Astrocyte of the cerebellum (primary cell): ENCODE measurements at regions not wholly inside any gene's neighbourhood (a gene's known extent, or its start where the extent isn't known, plus 50 kb on each side); places are given as distances from the start of the nearest gene placed in this dataset.

Experiments
- DNase-seq: peaks from one replicate; pipeline ENCODE4 v3.0.0-alpha.2; 2011; ENCODE audit warnings: low read depth
- H3K4me3 ChIP-seq: 2 replicates; pipeline ENCODE4 v1.5.1; 2011; ENCODE audit warnings: mild to moderate bottlenecking, low read depth, low read length, moderate library complexity
- CTCF ChIP-seq: IDR thresholded peaks from 2 replicates; pipeline ENCODE4 v1.5.1; 2012; ENCODE audit warnings: low read length, low read depth, moderate library complexity, mild to moderate bottlenecking; ENCODE audit errors: missing control alignments
- in situ Hi-C: cut with HindIII; loops from 2 replicates; pipeline ENCODE4 v1.10.0; 2017; ENCODE audit warnings: low sequenced_read_pairs

- no peak for DNase-seq
- TF ChIP-seq CTCF, result no peak
- no peak overlapping the region for H3K4me3 ChIP-seq
- in situ Hi-C loops, result no loop called here
Measured at GRCh38 chr3:30462721-30463470, 143.5 kb upstream of the TGFBR2 start.

GRCh38 chr3:30464381-30464780, 142.0 kb upstream of the TGFBR2 start:
- in situ Hi-C loops, result no loop called here
- DNase-seq, result no peak
- TF ChIP-seq CTCF, result no peak
- H3K4me3 ChIP-seq, result no peak overlapping the region

- in situ Hi-C loops, result no loop called here
- no peak for TF ChIP-seq CTCF
Measured at GRCh38 chr3:30465454-30465853, 140.9 kb upstream of the TGFBR2 start.

GRCh38 chr3:30467596-30468238, 138.7 kb upstream of the TGFBR2 start:
- DNase-seq, result no peak
- TF ChIP-seq CTCF, result no peak
- no peak overlapping the region for H3K4me3 ChIP-seq
- in situ Hi-C loops, result no loop called here

More at GRCh38 chr3:30465454-30465853, 140.9 kb upstream of the TGFBR2 start:
- H3K4me3 ChIP-seq, result no peak overlapping the region
- no peak for DNase-seq

GRCh38 chr3:30469133-30469532, 137.3 kb upstream of the TGFBR2 start:
- DNase-seq, result no peak
- in situ Hi-C loops, result no loop called here
- H3K4me3 ChIP-seq, result no peak overlapping the region
- no peak for TF ChIP-seq CTCF

- no peak for TF ChIP-seq CTCF
- no peak overlapping the region for H3K4me3 ChIP-seq
- no peak for DNase-seq
- in situ Hi-C loops, result no loop called here
Measured at GRCh38 chr3:30470496-30470895, 135.9 kb upstream of the TGFBR2 start.
